Skeletal muscle satellite cell (primary cell): ENCODE measurements at regions not wholly inside any gene's neighbourhood (a gene's known extent, or its start where the extent isn't known, plus 50 kb on each side); places are given as distances from the start of the nearest gene placed in this dataset.

Experiments
- H3K27me3 ChIP-seq: 2 replicates; pipeline ENCODE4 v1.7.0; 2013; ENCODE audit warnings: low read length; ENCODE audit not compliant: control insufficient read depth, insufficient read depth
- H3K36me3 ChIP-seq: 2 replicates; pipeline ENCODE4 v1.7.0; 2013; ENCODE audit warnings: mild to moderate bottlenecking, control low read depth, low read length; ENCODE audit not compliant: insufficient read depth
- H3K4me1 ChIP-seq: 2 replicates; pipeline ENCODE4 v1.7.0; 2013; ENCODE audit warnings: low read length; ENCODE audit not compliant: control insufficient read depth, insufficient read depth
- H3K4me2 ChIP-seq: 2 replicates; pipeline ENCODE4 v1.7.0; 2013; ENCODE audit warnings: mild to moderate bottlenecking, low read length
- H3K4me3 ChIP-seq: 2 replicates; pipeline ENCODE4 v1.7.0; 2013; ENCODE audit warnings: low read length
- H3K9ac ChIP-seq: 2 replicates; pipeline ENCODE4 v1.7.0; 2013; ENCODE audit warnings: mild to moderate bottlenecking, low read depth, low read length, moderate library complexity
- H3K9me3 ChIP-seq: replicated peaks from 2 replicates; pipeline ENCODE4 v1.7.0; 2013; ENCODE audit warnings: mild to moderate bottlenecking, control low read depth, low read length

GRCh38 chr1:170303034-170303433 is 157.3 kb downstream of the NTMT2 start:
- Histone ChIP-seq H3K4me1 (no peaks in the 10 kb centered on the region), H3K27me3 (no peaks in the 10 kb centered on the region), H3K4me2 (no peak overlapping the region), H3K9ac (no peak overlapping the region), H3K9me3 (no peaks in the 10 kb centered on the region), H3K4me3 (no peak overlapping the region), H3K36me3 (no peaks in the 10 kb centered on the region)

- Histone ChIP-seq H3K27me3 (no peaks in the 10 kb centered on the region), H3K4me1 (peaks cover 18% of the 10 kb centered on the region)
These were observed 160.2 kb downstream of the NTMT2 start for GRCh38 chr1:170305777-170306512.

DNA sequence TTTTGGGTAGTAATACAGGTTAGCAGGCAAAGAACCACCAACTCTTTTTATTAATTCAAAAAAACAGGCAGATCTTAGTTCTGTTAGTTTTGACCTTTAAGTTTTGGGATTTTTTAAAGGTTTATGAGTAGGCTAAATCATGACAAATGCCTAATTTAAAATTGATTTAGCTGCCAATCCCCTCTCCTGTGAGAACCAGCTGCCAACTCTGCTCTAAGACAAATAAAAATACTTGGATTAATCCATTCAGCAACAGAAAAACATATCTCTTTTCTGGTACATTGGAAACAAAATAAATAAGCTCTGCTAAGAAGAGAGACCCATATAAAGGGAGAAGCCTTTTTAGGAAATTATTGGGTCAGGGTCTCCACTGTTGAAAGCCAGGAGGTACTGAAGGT is 160.8 kb downstream of the NTMT2 start:
- H3K4me1 ChIP-seq: peaks cover 18% of the 10 kb centered on the region
- no peaks in the 10 kb centered on the region for H3K9me3 ChIP-seq
- no peaks in the 10 kb centered on the region for H3K36me3 ChIP-seq
- no peak overlapping the region for H3K4me2 ChIP-seq
- H3K27me3 ChIP-seq: no peaks in the 10 kb centered on the region
- H3K4me3 ChIP-seq: no peak overlapping the region
- H3K9ac ChIP-seq: no peak overlapping the region

More at GRCh38 chr1:170305777-170306512, 160.2 kb downstream of the NTMT2 start:
- no peak overlapping the region for H3K4me2 ChIP-seq
- no peak overlapping the region for H3K9ac ChIP-seq
- no peak overlapping the region for H3K4me3 ChIP-seq
- H3K36me3 ChIP-seq: no peaks in the 10 kb centered on the region
- no peaks in the 10 kb centered on the region for H3K9me3 ChIP-seq

GRCh38 chr1:170306948-170307347 is 161.2 kb downstream of the NTMT2 start:
- Histone ChIP-seq H3K9me3 (no peaks in the 10 kb centered on the region), H3K36me3 (no peaks in the 10 kb centered on the region), H3K9ac (no peak overlapping the region), H3K27me3 (no peaks in the 10 kb centered on the region), H3K4me3 (no peak overlapping the region), H3K4me1 (peaks cover 18% of the 10 kb centered on the region), H3K4me2 (no peak overlapping the region)

- no peak overlapping the region for H3K4me2 ChIP-seq
- no peak overlapping the region for H3K9ac ChIP-seq
- peaks cover 18% of the 10 kb centered on the region for H3K4me1 ChIP-seq
- no peak overlapping the region for H3K4me3 ChIP-seq
- no peaks in the 10 kb centered on the region for H3K27me3 ChIP-seq
- no peaks in the 10 kb centered on the region for H3K36me3 ChIP-seq
- no peaks in the 10 kb centered on the region for H3K9me3 ChIP-seq
These were observed 161.7 kb downstream of the NTMT2 start for GRCh38 chr1:170307426-170307825.

GRCh38 chr1:170309389-170310013 is 163.7 kb downstream of the NTMT2 start:
- Histone ChIP-seq H3K9ac (peak overlapping the region; percentile 3), H3K36me3 (no peaks in the 10 kb centered on the region), H3K27me3 (no peaks in the 10 kb centered on the region), H3K4me3 (peak overlapping the region; percentile 33), H3K9me3 (no peaks in the 10 kb centered on the region), H3K4me2 (peak overlapping the region; percentile 59), H3K4me1 (peaks cover 18% of the 10 kb centered on the region)

DNA sequence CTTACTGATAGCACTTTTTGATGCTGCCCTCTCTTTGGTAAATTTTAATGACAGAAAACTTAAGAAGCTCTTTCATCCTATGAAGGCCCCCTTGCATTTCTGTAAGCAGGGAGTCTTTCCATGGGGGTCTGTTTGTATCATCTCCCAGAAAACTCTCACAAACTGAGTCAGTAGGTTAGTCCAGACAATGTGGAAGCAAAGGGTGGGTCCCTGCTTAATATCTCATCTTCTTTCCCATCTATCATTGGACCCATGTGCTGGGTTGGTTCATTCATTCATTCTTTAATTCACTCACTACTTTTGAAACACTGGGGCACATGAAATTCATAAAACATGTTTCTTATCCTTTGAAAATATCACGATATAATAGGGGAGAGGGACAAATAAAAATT is 164.3 kb downstream of the NTMT2 start:
- H3K4me1 ChIP-seq: peaks cover 18% of the 10 kb centered on the region
- H3K9ac ChIP-seq: no peak overlapping the region
- peak overlapping the region; percentile 58 for H3K4me2 ChIP-seq
- H3K27me3 ChIP-seq: no peaks in the 10 kb centered on the region
- no peak overlapping the region for H3K4me3 ChIP-seq
- H3K36me3 ChIP-seq: no peaks in the 10 kb centered on the region
- H3K9me3 ChIP-seq: no peaks in the 10 kb centered on the region

- H3K27me3 ChIP-seq: no peaks in the 10 kb centered on the region
- H3K4me1 ChIP-seq: peaks cover 18% of the 10 kb centered on the region
- no peaks in the 10 kb centered on the region for H3K9me3 ChIP-seq
- H3K36me3 ChIP-seq: no peaks in the 10 kb centered on the region
- H3K4me3 ChIP-seq: no peak overlapping the region
- no peak overlapping the region for H3K4me2 ChIP-seq
- H3K9ac ChIP-seq: no peak overlapping the region
These were observed 165.2 kb downstream of the NTMT2 start for GRCh38 chr1:170310951-170311350.

DNA sequence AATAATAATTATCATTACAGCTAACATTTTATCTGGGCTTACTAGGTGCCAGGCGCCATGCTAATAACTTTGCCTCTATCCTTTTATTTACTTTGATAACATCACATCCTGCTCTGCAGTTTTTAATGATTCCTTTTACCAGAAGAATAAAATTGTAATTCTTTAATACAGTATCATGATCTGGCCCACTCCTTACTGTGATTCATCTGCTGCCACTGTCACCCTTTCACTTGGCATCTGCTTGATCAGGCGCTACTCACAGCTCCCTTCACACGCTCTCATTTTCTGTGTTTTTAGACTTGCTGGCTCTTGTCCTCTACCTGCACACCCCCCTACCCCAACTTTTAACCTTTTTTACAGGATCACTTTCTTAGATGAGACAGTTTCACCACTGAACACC is 167.5 kb downstream of the NTMT2 start:
- no peak overlapping the region for H3K4me2 ChIP-seq
- H3K27me3 ChIP-seq: no peaks in the 10 kb centered on the region
- H3K36me3 ChIP-seq: no peaks in the 10 kb centered on the region
- H3K4me3 ChIP-seq: no peak overlapping the region
- H3K9ac ChIP-seq: no peak overlapping the region
- H3K4me1 ChIP-seq: peaks cover 18% of the 10 kb centered on the region
- H3K9me3 ChIP-seq: no peaks in the 10 kb centered on the region

DNA sequence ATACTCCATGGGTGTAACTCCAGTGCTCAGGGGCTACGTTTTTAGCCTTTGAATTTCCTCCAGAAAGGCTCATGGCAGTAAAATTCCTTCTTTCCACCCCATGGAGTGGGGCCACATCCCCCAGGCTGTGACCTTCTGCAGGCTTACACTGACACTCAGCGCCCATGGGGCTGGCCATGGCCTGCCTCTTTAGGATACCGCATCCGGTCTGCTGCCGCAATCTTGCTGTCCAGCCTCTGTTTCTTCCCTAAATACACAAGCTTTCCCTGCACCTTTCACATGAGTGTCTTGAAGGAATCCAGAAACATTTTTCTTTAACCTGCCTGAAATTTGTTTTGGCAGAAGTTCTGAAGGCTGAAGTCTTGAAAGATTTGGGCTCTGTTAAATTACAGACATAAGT is 170.5 kb downstream of the NTMT2 start:
- Histone ChIP-seq H3K4me3 (no peak overlapping the region), H3K9me3 (no peaks in the 10 kb centered on the region), H3K4me2 (no peak overlapping the region), H3K4me1 (no peaks in the 10 kb centered on the region), H3K36me3 (no peaks in the 10 kb centered on the region), H3K9ac (no peak overlapping the region), H3K27me3 (no peaks in the 10 kb centered on the region)

GRCh38 chr1:170318141-170318540 is 172.4 kb downstream of the NTMT2 start:
- Histone ChIP-seq H3K9me3 (no peaks in the 10 kb centered on the region), H3K27me3 (no peaks in the 10 kb centered on the region), H3K4me2 (no peak overlapping the region), H3K4me1 (no peaks in the 10 kb centered on the region), H3K9ac (no peak overlapping the region), H3K4me3 (no peak overlapping the region), H3K36me3 (no peaks in the 10 kb centered on the region)

DNA sequence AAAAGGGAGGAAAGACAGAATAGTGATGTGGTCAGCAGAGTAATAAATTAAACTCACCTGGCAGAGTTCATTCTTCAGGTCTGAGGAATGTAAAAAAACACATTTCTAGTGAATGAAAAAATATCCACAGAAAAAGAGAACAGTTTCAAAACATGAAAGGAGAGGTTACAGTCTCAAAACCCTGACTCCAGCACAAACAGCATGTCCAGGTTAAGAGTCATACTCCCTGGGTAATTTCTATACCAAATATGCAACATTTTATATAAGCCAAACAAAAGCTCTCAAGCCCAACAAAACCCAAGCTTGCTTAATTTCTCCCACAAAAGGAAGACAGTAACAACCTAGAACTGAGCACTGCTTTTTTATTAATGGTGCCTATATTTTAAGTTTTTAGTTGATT is 173.0 kb downstream of the NTMT2 start:
- no peaks in the 10 kb centered on the region for H3K36me3 ChIP-seq
- H3K4me3 ChIP-seq: no peak overlapping the region
- no peak overlapping the region for H3K4me2 ChIP-seq
- no peak overlapping the region for H3K9ac ChIP-seq
- no peaks in the 10 kb centered on the region for H3K9me3 ChIP-seq
- H3K27me3 ChIP-seq: no peaks in the 10 kb centered on the region
- H3K4me1 ChIP-seq: no peaks in the 10 kb centered on the region
